ENCODE measurements at regions not wholly inside any gene's neighbourhood (a gene's known extent, or its start where the extent isn't known, plus 50 kb on each side); places are given as distances from the start of the nearest gene placed in this dataset.
"Not testable (repeated sequence)": the region's sequence is repeated elsewhere in the genome, so short reads cannot be mapped to it uniquely, and the experiment has no call there.

GRCh38 chr4:66273110-66273509, 602.8 kb upstream of the EPHA5 start:
- 0 to 80% (median 0%) methylated on average over 1 of the region's 1 CpG; no CpG with 5 or more reads in 3 of the 10 experiments for WGBS, 10 experiments
- no peak overlapping the region for H3K4me3 ChIP-seq
- in situ Hi-C loops (cut with MboI; ENCODE audit: low pct_unique_long_range_greater_than_20kb in 2 of 9, low sequenced_read_pairs in 9 of 9, unreplicated experiment in 9 of 9): no loop called here
- no peaks in the 10 kb centered on the region for H3K4me1 ChIP-seq (replicated peaks in 1 of 2)
- no peak for ATAC-seq (replicated peaks in 6 of 8)
- no peak overlapping the region for H3K27ac ChIP-seq

DNA sequence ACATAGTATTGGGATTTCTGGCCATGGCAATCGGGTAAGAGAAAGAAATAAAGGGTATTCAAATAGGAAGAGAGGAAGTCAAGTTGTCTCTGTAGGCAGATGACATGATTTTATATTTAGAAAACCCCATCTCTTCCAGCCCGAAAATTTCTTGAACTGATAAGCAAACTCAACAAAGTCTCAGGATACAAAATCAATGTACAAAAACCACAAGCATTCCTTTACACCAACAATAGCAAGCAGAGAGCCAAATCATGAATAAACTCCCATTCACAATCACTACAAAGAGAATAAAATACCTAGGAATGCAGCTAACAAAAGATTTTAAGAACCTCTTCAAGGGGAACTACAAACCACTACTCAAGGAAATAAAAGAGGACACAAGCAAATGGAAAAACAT, 600.1 kb upstream of the EPHA5 start:
- ATAC-seq (replicated peaks in 6 of 8); H3K4me1 ChIP-seq (replicated peaks in 1 of 2); in situ Hi-C loops (cut with MboI; ENCODE audit: low pct_unique_long_range_greater_than_20kb in 2 of 9, low sequenced_read_pairs in 9 of 9, unreplicated experiment in 9 of 9): not testable (repeated sequence)

GRCh38 chr4:66266554-66266953, 596.3 kb upstream of the EPHA5 start:
- H3K4me1 ChIP-seq (replicated peaks in 1 of 2); in situ Hi-C loops (cut with MboI; ENCODE audit: low pct_unique_long_range_greater_than_20kb in 2 of 9, low sequenced_read_pairs in 9 of 9, unreplicated experiment in 9 of 9); H3K4me3 ChIP-seq; ATAC-seq (replicated peaks in 6 of 8); H3K27ac ChIP-seq: not testable (repeated sequence)
- WGBS, 10 experiments: 100% methylated on average over 2 of the region's 5 CpGs; no CpG with 5 or more reads in 6 of the 10 experiments

More for the DNA sequence above, 600.1 kb upstream of the EPHA5 start:
- 0 to 88% (median 71%) methylated on average over 1 to 2 of the region's 2 CpGs; no CpG with 5 or more reads in 1 of the 10 experiments for WGBS, 10 experiments
- H3K4me3 ChIP-seq, H3K27ac ChIP-seq: not testable (repeated sequence)

- WGBS, 10 experiments: 0 to 100% (median 60%) methylated on average over 1 of the region's 5 CpGs; no CpG with 5 or more reads in 7 of the 10 experiments
- no peak for ATAC-seq (replicated peaks in 6 of 8)
These were observed 595.7 kb upstream of the EPHA5 start for GRCh38 chr4:66266035-66266434.

DNA sequence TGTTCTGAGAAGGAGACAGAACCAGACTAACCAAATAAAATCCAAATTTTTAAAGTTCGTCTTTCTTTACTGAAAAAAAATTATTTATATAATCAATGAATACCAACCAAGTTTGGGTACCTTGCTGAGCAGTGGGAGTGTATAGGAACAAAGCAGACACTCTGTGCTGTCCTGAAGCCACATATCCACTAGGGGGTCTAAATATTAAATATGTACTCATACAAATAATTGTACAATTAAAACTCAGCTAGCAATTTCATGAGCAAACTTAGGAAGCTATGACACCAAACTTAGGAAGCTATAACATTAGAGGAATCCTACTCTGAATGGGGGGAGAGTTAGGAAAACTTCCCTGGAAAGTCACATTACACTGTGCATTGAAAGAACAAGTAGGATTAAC, 582.0 kb upstream of the EPHA5 start:
- 25 to 100% (median 75%) methylated on average over 1 of the region's 1 CpG; no CpG with 5 or more reads in 2 of the 10 experiments for WGBS, 10 experiments
- no peak for ATAC-seq (replicated peaks in 6 of 8)
- Histone ChIP-seq H3K4me1 (replicated peaks in 1 of 2) (no peaks in the 10 kb centered on the region), H3K4me3 (no peak overlapping the region), H3K27ac (no peak overlapping the region)
- in situ Hi-C loops (cut with MboI; ENCODE audit: low pct_unique_long_range_greater_than_20kb in 2 of 9, low sequenced_read_pairs in 9 of 9, unreplicated experiment in 9 of 9): no loop called here

More at GRCh38 chr4:66266035-66266434, 595.7 kb upstream of the EPHA5 start:
- Histone ChIP-seq H3K4me1 (replicated peaks in 1 of 2) (no peaks in the 10 kb centered on the region), H3K4me3 (no peak overlapping the region), H3K27ac (no peak overlapping the region)
- in situ Hi-C loops (cut with MboI; ENCODE audit: low pct_unique_long_range_greater_than_20kb in 2 of 9, low sequenced_read_pairs in 9 of 9, unreplicated experiment in 9 of 9): no loop called here

GRCh38 chr4:66246643-66247042, 576.4 kb upstream of the EPHA5 start:
- Histone ChIP-seq H3K4me1 (replicated peaks in 1 of 2) (no peaks in the 10 kb centered on the region), H3K27ac (no peak overlapping the region), H3K4me3 (no peak overlapping the region)
- in situ Hi-C loops (cut with MboI; ENCODE audit: low pct_unique_long_range_greater_than_20kb in 2 of 9, low sequenced_read_pairs in 9 of 9, unreplicated experiment in 9 of 9): no loop called here
- 0 to 100% (median 0%) methylated on average over 1 of the region's 1 CpG; no CpG with 5 or more reads in 3 of the 10 experiments for WGBS, 10 experiments
- peak in 3 of 8 experiments; percentile 58 to 100 (median 100) for ATAC-seq (replicated peaks in 6 of 8)

DNA sequence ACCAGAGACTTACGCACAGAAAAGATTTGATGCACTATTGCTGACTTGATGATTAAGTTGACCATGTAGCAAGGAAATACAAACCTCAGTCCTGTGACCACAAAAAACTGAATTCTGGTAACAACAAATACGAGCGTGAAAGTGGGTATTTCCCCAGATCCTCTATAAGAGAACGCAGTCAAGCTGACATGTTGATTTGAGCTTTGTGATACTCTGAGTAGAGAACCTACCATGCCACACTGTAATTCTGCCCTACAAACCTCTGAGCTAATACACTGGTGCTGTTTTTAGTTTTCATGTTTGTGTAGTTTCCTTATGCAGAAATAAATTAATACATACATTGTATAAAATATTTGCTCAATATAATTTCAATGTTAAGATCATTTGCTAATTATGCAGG, 565.6 kb upstream of the EPHA5 start:
- Histone ChIP-seq H3K4me3 (no peak overlapping the region), H3K27ac (no peak overlapping the region), H3K4me1 (replicated peaks in 1 of 2) (no peaks in the 10 kb centered on the region)
- no peak for ATAC-seq (replicated peaks in 6 of 8)
- WGBS, 10 experiments: 17 to 100% (median 84%) methylated on average over 1 to 4 of the region's 4 CpGs; no CpG with 5 or more reads in 2 of the 10 experiments
- in situ Hi-C loops (cut with MboI; ENCODE audit: low pct_unique_long_range_greater_than_20kb in 2 of 9, low sequenced_read_pairs in 9 of 9, unreplicated experiment in 9 of 9): no loop called here

GRCh38 chr4:66229885-66230284, 559.6 kb upstream of the EPHA5 start:
- Histone ChIP-seq H3K27ac (no peak overlapping the region), H3K4me1 (replicated peaks in 1 of 2) (no peaks in the 10 kb centered on the region), H3K4me3 (no peak overlapping the region)
- no peak for ATAC-seq (replicated peaks in 6 of 8)
- in situ Hi-C loops (cut with MboI; ENCODE audit: low pct_unique_long_range_greater_than_20kb in 2 of 9, low sequenced_read_pairs in 9 of 9, unreplicated experiment in 9 of 9): no loop called here
- WGBS, 10 experiments: 0 to 100% (median 80%) methylated on average over 1 to 2 of the region's 2 CpGs

GRCh38 chr4:66225539-66225938, 555.2 kb upstream of the EPHA5 start:
- Histone ChIP-seq H3K4me1 (replicated peaks in 1 of 2) (no peaks in the 10 kb centered on the region), H3K4me3 (no peak overlapping the region), H3K27ac (no peak overlapping the region)
- in situ Hi-C loops (cut with MboI; ENCODE audit: low pct_unique_long_range_greater_than_20kb in 2 of 9, low sequenced_read_pairs in 9 of 9, unreplicated experiment in 9 of 9): no loop called here
- WGBS, 10 experiments: 22 to 100% (median 86%) methylated on average over 1 of the region's 1 CpG
- ATAC-seq (replicated peaks in 6 of 8): no peak

GRCh38 chr4:66223068-66223703, 552.9 kb upstream of the EPHA5 start:
- in situ Hi-C loops (cut with MboI; ENCODE audit: low pct_unique_long_range_greater_than_20kb in 2 of 9, low sequenced_read_pairs in 9 of 9, unreplicated experiment in 9 of 9): no loop called here
- Histone ChIP-seq H3K27ac (no peak overlapping the region), H3K4me1 (replicated peaks in 1 of 2) (no peaks in the 10 kb centered on the region), H3K4me3 (no peak overlapping the region)
- ATAC-seq (replicated peaks in 6 of 8): peak; percentile 33 to 96 (median 85)
- WGBS, 10 experiments: 7 to 72% (median 45%) methylated on average over 3 to 9 of the region's 9 CpGs; no CpG with 5 or more reads in 1 of the 10 experiments

GRCh38 chr4:66219401-66219800, 549.1 kb upstream of the EPHA5 start:
- no peak for ATAC-seq (replicated peaks in 6 of 8)
- H3K4me3 ChIP-seq: no peak overlapping the region
- H3K4me1 ChIP-seq (replicated peaks in 1 of 2): no peaks in the 10 kb centered on the region
- in situ Hi-C loops (cut with MboI; ENCODE audit: low pct_unique_long_range_greater_than_20kb in 2 of 9, low sequenced_read_pairs in 9 of 9, unreplicated experiment in 9 of 9): no loop called here
- no peak overlapping the region for H3K27ac ChIP-seq
- WGBS, 10 experiments: 0 to 100% (median 80%) methylated on average over 1 to 2 of the region's 2 CpGs

DNA sequence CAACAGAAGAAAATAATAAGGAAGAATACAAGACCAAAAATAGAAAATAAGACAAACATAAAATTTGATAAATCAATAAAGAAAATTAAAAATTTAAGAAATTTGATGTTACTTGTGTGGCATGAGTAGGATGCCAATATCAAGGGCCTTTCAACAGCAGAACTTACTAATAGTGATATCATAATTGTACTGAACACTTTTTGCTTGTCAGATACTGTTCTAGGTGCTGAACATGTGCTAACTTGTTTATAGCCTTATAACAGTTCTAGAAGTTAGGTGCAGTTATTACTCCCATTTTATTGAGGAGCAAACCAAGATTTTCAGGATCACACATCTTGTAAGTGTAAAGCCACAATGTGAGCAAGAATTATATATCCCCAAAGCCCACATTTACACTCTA, 546.0 kb upstream of the EPHA5 start:
- no peak overlapping the region for H3K4me3 ChIP-seq
- ATAC-seq (replicated peaks in 6 of 8): no peak
- H3K27ac ChIP-seq: no peak overlapping the region
- in situ Hi-C loops (cut with MboI; ENCODE audit: low pct_unique_long_range_greater_than_20kb in 2 of 9, low sequenced_read_pairs in 9 of 9, unreplicated experiment in 9 of 9): no loop called here
- no peaks in the 10 kb centered on the region for H3K4me1 ChIP-seq (replicated peaks in 1 of 2)

DNA sequence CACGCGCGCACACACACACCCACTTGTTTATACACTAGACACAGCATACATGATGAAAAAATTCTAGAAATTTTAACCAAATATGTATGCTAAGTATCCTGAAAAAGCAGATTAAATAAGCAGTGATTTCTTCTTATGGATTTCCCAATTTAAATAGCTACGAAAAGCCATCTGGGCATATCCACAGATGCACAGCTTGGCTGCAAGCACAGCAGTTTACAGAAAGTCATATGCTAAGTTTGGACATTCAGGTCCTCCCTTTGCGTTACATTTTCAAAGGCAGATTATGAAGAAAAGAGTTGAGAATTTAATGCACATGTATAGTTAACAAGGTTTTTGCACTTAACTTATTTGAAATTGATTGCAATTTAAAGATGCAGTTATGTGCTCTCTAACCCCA, 542.2 kb upstream of the EPHA5 start:
- Histone ChIP-seq H3K4me3 (no peak overlapping the region), H3K27ac (no peak overlapping the region), H3K4me1 (replicated peaks in 1 of 2) (no peaks in the 10 kb centered on the region)
- peak in 1 of 8 experiments; percentile 96 for ATAC-seq (replicated peaks in 6 of 8)
- in situ Hi-C loops (cut with MboI; ENCODE audit: low pct_unique_long_range_greater_than_20kb in 2 of 9, low sequenced_read_pairs in 9 of 9, unreplicated experiment in 9 of 9): no loop called here
- 0 to 100% (median 88%) methylated on average over 1 to 5 of the region's 5 CpGs; no CpG with 5 or more reads in 1 of the 10 experiments for WGBS, 10 experiments

All from motor neuron (in vitro differentiated cells).